PC-9 (cell line): ENCODE measurements at regions not wholly inside any gene's neighbourhood (a gene's known extent, or its start where the extent isn't known, plus 50 kb on each side); places are given as distances from the start of the nearest gene placed in this dataset.

Source experiments
- BruUV-seq: library from RNA; stranded (reverse); fragments of 400-500 nt; replicated peaks from 2 replicates; lab custom pipeline; 2021; lab: Mats Ljungman, UMichigan
- CTCF ChIA-PET: fragments of 300-600 bp; sonication (Branson Sonifier 250); formaldehyde crosslinking; loops from one replicate; lab custom pipeline; 2022; ENCODE audit warnings: antibody characterized with exemption; lab: Charles Lee
- POLR2A ChIA-PET: fragments of 300-600 bp; sonication (Branson Sonifier 250); formaldehyde crosslinking; loops from one replicate; lab custom pipeline; 2022; ENCODE audit warnings: antibody characterized with exemption; ENCODE audit not compliant: unreplicated experiment; lab: Charles Lee
- DNase-seq, 2 experiments: peaks; one replicate each; pipeline versions ENCODE4 v3.0.0 to v3.0.0-alpha.2; 2015 to 2022; ENCODE audit warnings: mixed read lengths in 1 of 2
- H2AFZ ChIP-seq: fragments of 200-600 bp; sonication (generic); 2 replicates; pipeline ENCODE4 v1.8.1; 2017; ENCODE audit warnings: antibody characterized with exemption
- H3F3A ChIP-seq: fragments of 200-600 bp; sonication (generic); 2 replicates; pipeline ENCODE4 v1.8.1; 2017; ENCODE audit warnings: antibody characterized with exemption, mild to moderate bottlenecking, low read depth; ENCODE audit not compliant: insufficient read depth
- H3K27ac ChIP-seq: fragments of 200-600 bp; sonication (generic); 2 replicates; pipeline ENCODE4 v1.6.1; 2016; ENCODE audit warnings: mixed run types
- H3K27me3 ChIP-seq: fragments of 200-600 bp; sonication (generic); 2 replicates; pipeline ENCODE4 v1.6.1; 2016; ENCODE audit warnings: low read depth, mixed run types; ENCODE audit not compliant: insufficient read depth
- H3K36me3 ChIP-seq: fragments of 200-600 bp; sonication (generic); 2 replicates; pipeline ENCODE4 v1.6.1; 2016; ENCODE audit warnings: low read depth, mixed run types
- H3K4me1 ChIP-seq: fragments of 200-600 bp; sonication (generic); replicated peaks from 2 replicates; pipeline ENCODE4 v1.6.1; 2016; ENCODE audit warnings: mixed run types; ENCODE audit not compliant: insufficient read depth
- H3K4me2 ChIP-seq: fragments of 200-600 bp; sonication (generic); 2 replicates; pipeline ENCODE4 v1.6.1; 2017; ENCODE audit warnings: mixed run types
- H3K4me3 ChIP-seq: fragments of 200-600 bp; sonication (generic); 2 replicates; pipeline ENCODE4 v1.6.1; 2016; ENCODE audit warnings: mixed run types
- H3K79me2 ChIP-seq: fragments of 200-600 bp; sonication (generic); 2 replicates; pipeline ENCODE4 v1.6.1; 2017; ENCODE audit warnings: low read depth, mixed run types
- H3K9me2 ChIP-seq: fragments of 200-600 bp; sonication (generic); 2 replicates; pipeline ENCODE4 v1.8.1; 2017; ENCODE audit warnings: mild to moderate bottlenecking; ENCODE audit not compliant: insufficient read depth
- H3K9me3 ChIP-seq: fragments of 200-600 bp; sonication (generic); 2 replicates; pipeline ENCODE4 v1.8.1; 2016; ENCODE audit warnings: low read depth; ENCODE audit not compliant: insufficient read depth
- H4K20me1 ChIP-seq: fragments of 200-600 bp; sonication (generic); 2 replicates; pipeline ENCODE4 v1.8.1; 2017; ENCODE audit not compliant: insufficient read depth
- EZH2 ChIP-seq: fragments of 200-600 bp; sonication (generic); IDR thresholded peaks from 2 replicates; pipeline ENCODE4 v1.8.0; 2017; ENCODE audit warnings: antibody characterized with exemption, low read depth
- intact Hi-C: fragments of 100-400 bp; cut with micrococcal nuclease; formaldehyde crosslinking; loops from one replicate; pipeline ENCODE4 v1.10.0; 2022; ENCODE audit not compliant: unreplicated experiment
- TF ChIP-seq, protein P1 (sequence below): fragments of 200-600 bp; sonication (generic); conservative IDR thresholded peaks from 2 replicates; pipeline ENCODE4 v1.6.1; 2017; ENCODE audit warnings: mixed run types, antibody characterized with exemption, mild to moderate bottlenecking, moderate library complexity

- Histone ChIP-seq H3K27ac (no peak overlapping the region), H4K20me1 (no peaks in the 10 kb centered on the region), H3F3A (no peaks in the 10 kb centered on the region), H3K4me3 (no peak overlapping the region), H3K36me3 (no peaks in the 10 kb centered on the region), H2AFZ (no peak overlapping the region), H3K4me1 (no peaks in the 10 kb centered on the region), H3K9me2 (no peaks in the 10 kb centered on the region), H3K79me2 (no peaks in the 10 kb centered on the region), H3K9me3 (no peaks in the 10 kb centered on the region), H3K4me2 (no peak overlapping the region), H3K27me3 (no peaks in the 10 kb centered on the region)
- DNase-seq = no peak
- intact Hi-C loops = no loop called here
- ChIA-PET CTCF (no interaction called here), POLR2A (no interaction called here)
- BruUV-seq = no TSS peak
- TF ChIP-seq, protein P1, sequence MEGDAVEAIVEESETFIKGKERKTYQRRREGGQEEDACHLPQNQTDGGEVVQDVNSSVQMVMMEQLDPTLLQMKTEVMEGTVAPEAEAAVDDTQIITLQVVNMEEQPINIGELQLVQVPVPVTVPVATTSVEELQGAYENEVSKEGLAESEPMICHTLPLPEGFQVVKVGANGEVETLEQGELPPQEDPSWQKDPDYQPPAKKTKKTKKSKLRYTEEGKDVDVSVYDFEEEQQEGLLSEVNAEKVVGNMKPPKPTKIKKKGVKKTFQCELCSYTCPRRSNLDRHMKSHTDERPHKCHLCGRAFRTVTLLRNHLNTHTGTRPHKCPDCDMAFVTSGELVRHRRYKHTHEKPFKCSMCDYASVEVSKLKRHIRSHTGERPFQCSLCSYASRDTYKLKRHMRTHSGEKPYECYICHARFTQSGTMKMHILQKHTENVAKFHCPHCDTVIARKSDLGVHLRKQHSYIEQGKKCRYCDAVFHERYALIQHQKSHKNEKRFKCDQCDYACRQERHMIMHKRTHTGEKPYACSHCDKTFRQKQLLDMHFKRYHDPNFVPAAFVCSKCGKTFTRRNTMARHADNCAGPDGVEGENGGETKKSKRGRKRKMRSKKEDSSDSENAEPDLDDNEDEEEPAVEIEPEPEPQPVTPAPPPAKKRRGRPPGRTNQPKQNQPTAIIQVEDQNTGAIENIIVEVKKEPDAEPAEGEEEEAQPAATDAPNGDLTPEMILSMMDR = no peak
- TF ChIP-seq EZH2 = no peak
These were observed 125.9 kb upstream of the KLHL4 start for GRCh38 chrX:87391742-87392141.

DNA sequence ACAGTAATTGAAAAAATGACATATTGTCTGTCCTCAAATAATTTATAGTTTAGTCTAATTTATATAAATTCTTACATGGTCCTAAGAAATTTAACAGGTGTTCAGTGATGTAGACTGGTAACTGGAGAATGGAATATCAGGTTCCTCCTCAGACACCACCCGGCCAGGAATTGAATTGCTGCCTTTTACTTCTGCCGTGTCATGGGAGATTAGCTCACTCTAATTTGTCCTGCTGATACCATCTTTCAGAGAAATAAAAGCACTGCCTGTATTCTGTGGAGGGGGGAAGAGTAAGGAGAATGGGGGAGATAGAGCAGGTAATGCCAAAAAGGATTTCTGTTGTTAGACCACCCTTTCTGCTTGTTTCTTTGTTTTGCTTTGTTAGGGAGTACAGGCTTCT, 125.2 kb upstream of the KLHL4 start:
- no peaks in the 10 kb centered on the region for H4K20me1 ChIP-seq
- H3K4me1 ChIP-seq = no peaks in the 10 kb centered on the region
- no peaks in the 10 kb centered on the region for H3K79me2 ChIP-seq
- H3K9me2 ChIP-seq = no peaks in the 10 kb centered on the region
- H3K27me3 ChIP-seq = no peaks in the 10 kb centered on the region
- DNase-seq = no peak
- no peak overlapping the region for H3K27ac ChIP-seq
- no peaks in the 10 kb centered on the region for H3K9me3 ChIP-seq
- no TSS peak for BruUV-seq
- H2AFZ ChIP-seq = no peak overlapping the region
- no peak overlapping the region for H3K4me3 ChIP-seq
- POLR2A ChIA-PET = no interaction called here
- H3K36me3 ChIP-seq = no peaks in the 10 kb centered on the region
- CTCF ChIA-PET = no interaction called here
- H3K4me2 ChIP-seq = no peak overlapping the region
- TF ChIP-seq EZH2 = no peak
- TF ChIP-seq, protein P1 = no peak
- intact Hi-C loops = no loop called here
- H3F3A ChIP-seq = no peaks in the 10 kb centered on the region

DNA sequence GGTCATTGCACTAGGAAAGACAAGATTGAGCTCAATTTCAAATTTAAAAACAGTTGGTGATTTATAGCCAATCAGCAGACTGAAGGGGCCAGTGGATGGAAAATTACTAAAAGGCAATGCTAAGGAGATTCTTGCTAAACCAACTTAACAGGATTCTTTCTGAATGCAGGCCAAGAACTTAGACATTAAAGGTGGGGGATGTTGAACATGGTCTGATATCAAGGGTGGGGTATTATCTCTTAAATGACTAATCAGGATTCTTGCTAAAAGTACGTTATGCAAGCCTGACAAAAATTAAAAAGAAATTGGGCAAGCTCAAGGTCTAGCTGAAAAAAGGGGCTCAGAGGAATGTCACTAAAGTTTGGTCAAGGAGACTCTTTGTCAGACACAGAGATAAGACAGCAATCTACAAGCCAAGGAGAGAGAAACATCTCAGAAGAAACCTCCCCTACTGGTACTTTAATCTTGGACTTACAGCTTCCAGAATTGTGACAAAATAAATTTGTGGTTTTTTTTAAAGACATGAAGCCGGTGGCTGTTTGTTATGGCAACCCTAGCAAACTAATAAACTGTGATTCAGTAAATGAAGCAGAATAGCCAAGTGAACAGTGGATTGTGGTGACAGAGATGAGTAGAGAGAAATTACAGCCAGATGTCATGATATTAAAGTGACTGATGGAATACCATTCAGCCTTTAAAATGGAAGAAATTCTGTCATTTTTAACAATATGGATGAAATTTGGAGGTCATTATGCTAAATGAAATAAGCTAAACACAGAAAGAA, 120.3 kb upstream of the KLHL4 start:
- no peaks in the 10 kb centered on the region for H3K9me2 ChIP-seq
- POLR2A ChIA-PET = interaction anchor here (0.6 kb wide), 1 partner anchor 131 kb away, joined by 19 read pairs; no protein-coding TSS in a partner anchor
- H3F3A ChIP-seq = no peaks in the 10 kb centered on the region
- H3K27ac ChIP-seq = no peak overlapping the region
- no peak overlapping the region for H2AFZ ChIP-seq
- H4K20me1 ChIP-seq = no peaks in the 10 kb centered on the region
- no peak for TF ChIP-seq EZH2
- TF ChIP-seq, protein P1 = no peak
- BruUV-seq = no TSS peak
- no peak for DNase-seq
- intact Hi-C loops = no loop called here
- CTCF ChIA-PET = no interaction called here
- H3K27me3 ChIP-seq = no peaks in the 10 kb centered on the region
- no peak overlapping the region for H3K4me2 ChIP-seq
- no peak overlapping the region for H3K4me3 ChIP-seq
- no peaks in the 10 kb centered on the region for H3K36me3 ChIP-seq
- H3K79me2 ChIP-seq = no peaks in the 10 kb centered on the region
- no peaks in the 10 kb centered on the region for H3K9me3 ChIP-seq
- no peaks in the 10 kb centered on the region for H3K4me1 ChIP-seq
